ENCODE measurements at regions not wholly inside any gene's neighbourhood (a gene's known extent, or its start where the extent isn't known, plus 50 kb on each side); places are given as distances from the start of the nearest gene placed in this dataset.

- H3K4me1 ChIP-seq (ENCODE audit: control insufficient read depth, insufficient read depth, low read length) = peaks cover 44% of the 10 kb centered on the region
- CTCF ChIA-PET = interaction anchor here (0.9 to 1.3 kb wide), 3 partner anchors 20 to 340 kb away, joined by 3 to 6 read pairs (median 3); no protein-coding TSS in a partner anchor
- no peak overlapping the region for H3K4me3 ChIP-seq (ENCODE audit: low read depth, low read length)
- no peaks in the 10 kb centered on the region for H3K9me3 ChIP-seq (ENCODE audit: control insufficient read depth, insufficient read depth, low read depth, low read length)
- no peaks in the 10 kb centered on the region for H3K36me3 ChIP-seq (ENCODE audit: control insufficient read depth in 2 of 2, insufficient read depth in 1 of 2, low read length in 2 of 2)
- H3K27ac ChIP-seq (ENCODE audit: extremely low read depth, low read depth, low read length) = peak overlapping the region; percentile 50; the same call in 1 of the 2 replicates
- POLR2A ChIA-PET = no interaction called here
- TF ChIP-seq ZNF366 (tag by site-specific recombination; conservative IDR thresholded peaks at IDR 0.05) (0 out of 2 replicates have a peak, but pooled peaks have one; percentile 10), BCL6B (tag by site-specific recombination; IDR thresholded peaks at IDR 0.05) (no peak), ZNF335 (tag by site-specific recombination; conservative IDR thresholded peaks at IDR 0.05) (no peak), ZBTB17 (tag by site-specific recombination; IDR thresholded peaks at IDR 0.05) (peak; percentile 53), REPIN1 (tag by site-specific recombination; IDR thresholded peaks at IDR 0.05; ENCODE audit: low read depth) (no peak), ZNF157 (tag by site-specific recombination; IDR thresholded peaks at IDR 0.05) (no peak), GLIS1 (tag by site-specific recombination; IDR thresholded peaks at IDR 0.05) (peak; percentile 62), ZEB2 (tag by site-specific recombination; IDR thresholded peaks at IDR 0.05) (no peak), ZNF302 (tag by site-specific recombination; IDR thresholded peaks at IDR 0.05; ENCODE audit: low read depth) (no peak), FEZF1 (tag by site-specific recombination; IDR thresholded peaks at IDR 0.05) (peak; percentile 58; the same call in 1 of the 2 replicates), ZNF266 (tag by site-specific recombination; IDR thresholded peaks at IDR 0.05; ENCODE audit: low read depth) (no peak), ZNF2 (tag by site-specific recombination; IDR thresholded peaks at IDR 0.05) (0 out of 2 replicates have a peak, but pooled peaks have one; percentile 51), ZNF707 (tag by site-specific recombination; IDR thresholded peaks at IDR 0.05) (no peak), ZBTB44 (tag by site-specific recombination; IDR thresholded peaks at IDR 0.05) (peak; percentile 45; the same call in 1 of the 2 replicates), ZNF362 (tag by site-specific recombination; IDR thresholded peaks at IDR 0.05) (0 out of 2 replicates have a peak, but pooled peaks have one; percentile 42), ZSCAN23 (tag by site-specific recombination; IDR thresholded peaks at IDR 0.05) (no peak), ZNF600 (tag by site-specific recombination; IDR thresholded peaks at IDR 0.05) (no peak), ZNF140 (tag by site-specific recombination; IDR thresholded peaks at IDR 0.05) (no peak), ZNF133 (tag by site-specific recombination; IDR thresholded peaks at IDR 0.05) (no peak), KLF7 (tag by site-specific recombination; IDR thresholded peaks at IDR 0.05; ENCODE audit: borderline replicate concordance) (no peak), ZBTB20 (tag by site-specific recombination; IDR thresholded peaks at IDR 0.05) (no peak; the same call in 1 of the 2 replicates), ZNF148 (tag by site-specific recombination; IDR thresholded peaks at IDR 0.05; ENCODE audit: borderline replicate concordance) (no peak), ZNF239 (tag by site-specific recombination; IDR thresholded peaks at IDR 0.05) (no peak), ZNF580 (tag by site-specific recombination; IDR thresholded peaks at IDR 0.05) (0 out of 2 replicates have a peak, but pooled peaks have one; percentile 57), ZNF501 (tag by site-specific recombination; IDR thresholded peaks at IDR 0.05) (no peak), ZNF416 (tag by site-specific recombination; IDR thresholded peaks at IDR 0.05) (no peak), ZSCAN18 (tag by site-specific recombination; IDR thresholded peaks at IDR 0.05) (no peak), HIC1 (tag by site-specific recombination; IDR thresholded peaks at IDR 0.05) (no peak)
These were observed 110.5 kb upstream of the MTHFD1L start for GRCh38 chr6:150755042-150755441.
